Neural crest cell (in vitro differentiated cells): ENCODE measurements at regions not wholly inside any gene's neighbourhood (a gene's known extent, or its start where the extent isn't known, plus 50 kb on each side); places are given as distances from the start of the nearest gene placed in this dataset.

Experiments used
- DNase-seq: peaks from one replicate; pipeline ENCODE4 v3.0.0; 2021; ENCODE audit warnings: low read depth, mixed read lengths, low spot score
- H3K27ac Mint-ChIP-seq: one replicate; pipeline ENCODE4 v1.8.0; 2021; ENCODE audit warnings: mild to moderate bottlenecking, mixed read lengths; ENCODE audit not compliant: unreplicated experiment
- H3K27me3 Mint-ChIP-seq: 2 replicates; pipeline ENCODE4 v1.8.0; 2021; ENCODE audit warnings: low read depth, mild to moderate bottlenecking, mixed read lengths
- H3K36me3 Mint-ChIP-seq: 2 replicates; pipeline ENCODE4 v1.8.0; 2021; ENCODE audit warnings: low read depth, mild to moderate bottlenecking, mixed read lengths
- H3K4me1 Mint-ChIP-seq: 2 replicates; pipeline ENCODE4 v1.8.0; 2021; ENCODE audit warnings: mixed read lengths
- H3K4me3 Mint-ChIP-seq: one replicate; pipeline ENCODE4 v1.8.0; 2021; ENCODE audit warnings: mild to moderate bottlenecking, mixed read lengths
- H3K9me3 Mint-ChIP-seq: 2 replicates; pipeline ENCODE4 v1.8.0; 2021; ENCODE audit warnings: mixed read lengths
- CTCF ChIP-seq: fragments of 200-600 bp; sonication (generic); conservative IDR thresholded peaks from 2 replicates; pipeline ENCODE4 v1.5.0; 2021; ENCODE audit warnings: antibody characterized with exemption, mild to moderate bottlenecking

DNA sequence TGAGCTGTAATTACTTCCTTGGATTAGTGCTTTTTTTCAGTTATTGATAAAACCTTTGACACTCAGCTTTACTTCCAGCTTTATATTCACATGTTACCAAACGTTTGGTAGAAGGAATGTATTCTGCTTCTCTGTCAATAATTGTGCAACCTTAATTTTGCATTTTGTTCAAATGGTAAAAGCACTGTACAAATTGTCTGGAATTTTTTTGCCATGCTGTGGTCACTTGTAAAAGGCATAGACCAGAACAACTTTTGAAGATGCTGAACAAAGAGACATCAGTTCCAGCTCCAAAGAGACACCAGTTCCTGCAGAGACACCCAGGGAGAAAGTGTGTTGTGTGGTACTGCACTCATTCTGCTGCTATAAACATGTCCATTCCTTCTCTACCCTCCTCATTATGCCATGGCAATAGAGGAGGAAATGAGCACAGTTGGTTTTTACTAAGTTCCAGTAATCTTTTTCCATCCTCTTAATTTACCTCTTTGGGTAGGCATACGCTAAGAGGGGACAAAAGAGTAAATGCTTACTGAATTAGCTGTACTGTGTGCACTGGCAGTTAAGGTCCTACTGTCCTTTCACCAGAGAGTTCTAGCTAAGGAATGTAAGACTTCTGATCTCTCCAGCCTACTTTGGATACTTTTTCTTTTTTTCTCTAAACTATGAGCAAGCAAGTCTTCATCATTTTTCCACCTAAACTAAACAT, 387.4 kb downstream of the FGF10 start:
- DNase-seq: no peak
- Mint-ChIP-seq H3K27ac (no peak overlapping the region), H3K4me3 (no peak overlapping the region), H3K36me3 (peaks cover 3% of the 10 kb centered on the region), H3K4me1 (peaks cover 4% of the 10 kb centered on the region), H3K27me3 (no peaks in the 10 kb centered on the region), H3K9me3 (peaks cover 3% of the 10 kb centered on the region)
- TF ChIP-seq CTCF: no peak

- no peak for TF ChIP-seq CTCF
- H3K27ac Mint-ChIP-seq: no peak overlapping the region
- no peaks in the 10 kb centered on the region for H3K9me3 Mint-ChIP-seq
- no peak for DNase-seq
- H3K27me3 Mint-ChIP-seq: no peaks in the 10 kb centered on the region
- H3K4me3 Mint-ChIP-seq: no peak overlapping the region
- peaks cover 4% of the 10 kb centered on the region for H3K4me1 Mint-ChIP-seq
- H3K36me3 Mint-ChIP-seq: no peaks in the 10 kb centered on the region
Observed at GRCh38 chr5:44001236-44001635, 388.0 kb downstream of the FGF10 start.

- no peak for TF ChIP-seq CTCF
- DNase-seq: no peak
Observed at GRCh38 chr5:43997647-43998272, 391.5 kb downstream of the FGF10 start.

DNA sequence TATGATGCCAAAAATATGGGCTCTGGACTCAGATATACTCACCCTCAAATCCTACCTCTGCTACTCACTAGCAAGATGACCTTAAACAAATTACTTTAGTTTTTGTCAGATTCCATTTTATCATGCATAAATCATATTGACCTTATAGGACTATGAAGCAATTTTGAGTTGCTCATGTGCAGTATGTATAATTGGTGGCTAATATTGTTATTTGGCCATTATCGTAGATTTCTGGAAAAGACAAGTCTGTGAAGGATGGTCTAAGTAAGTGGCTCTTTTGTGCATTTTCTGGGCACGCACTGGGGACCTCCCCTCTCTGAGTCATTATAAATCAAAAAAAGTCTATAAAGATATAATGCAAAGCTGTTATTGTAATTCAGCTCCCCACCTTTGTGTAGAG, 393.0 kb downstream of the FGF10 start:
- Mint-ChIP-seq H3K9me3 (no peaks in the 10 kb centered on the region), H3K27ac (no peak overlapping the region), H3K4me1 (peaks cover 4% of the 10 kb centered on the region), H3K27me3 (no peaks in the 10 kb centered on the region), H3K4me3 (no peak overlapping the region), H3K36me3 (no peaks in the 10 kb centered on the region)
- TF ChIP-seq CTCF: no peak
- DNase-seq: no peak

More at GRCh38 chr5:43997647-43998272, 391.5 kb downstream of the FGF10 start:
- Mint-ChIP-seq H3K4me3 (no peak overlapping the region), H3K27me3 (no peaks in the 10 kb centered on the region), H3K36me3 (no peaks in the 10 kb centered on the region), H3K4me1 (peaks cover 4% of the 10 kb centered on the region), H3K9me3 (no peaks in the 10 kb centered on the region), H3K27ac (no peak overlapping the region)

DNA sequence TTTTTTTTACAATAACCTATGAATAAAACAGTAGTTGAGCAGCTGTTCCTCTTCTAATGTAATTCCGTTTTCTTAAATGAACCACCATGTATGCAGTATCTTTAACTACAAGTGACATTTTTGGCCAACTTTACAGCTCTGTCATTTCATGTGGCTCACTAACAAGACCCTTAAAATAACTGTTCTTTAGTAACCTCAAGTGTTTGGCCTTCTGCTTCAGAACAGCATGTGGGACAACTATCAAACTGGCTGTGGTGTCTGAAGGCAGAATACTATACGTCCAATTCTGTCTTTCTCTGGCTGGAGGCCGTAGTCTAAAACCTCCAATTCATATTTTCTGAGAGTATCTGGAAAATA, 391.4 kb downstream of the NNT start:
- Mint-ChIP-seq H3K27me3 (no peaks in the 10 kb centered on the region), H3K36me3 (no peaks in the 10 kb centered on the region), H3K4me1 (peaks cover 4% of the 10 kb centered on the region), H3K27ac (no peak overlapping the region), H3K4me3 (no peak overlapping the region), H3K9me3 (no peaks in the 10 kb centered on the region)
- TF ChIP-seq CTCF: no peak
- DNase-seq: no peak
